Left lung (tissue), 4 donors: ENCODE measurements at regions not wholly inside any gene's neighbourhood (a gene's known extent, or its start where the extent isn't known, plus 50 kb on each side); places are given as distances from the start of the nearest gene placed in this dataset.

Source experiments
- ATAC-seq: fragments of 200-7000 bp; cut with Tn5 transposase; one replicate; pipeline ENCODE4 v1.9.1; 2020; ENCODE audit warnings: moderate library complexity
- DNase-seq, 4 donors: peaks; one replicate each; pipeline ENCODE4 v3.0.0-alpha.2; 2013 to 2020
- H3K27ac ChIP-seq, 2 donors: fragments of 200-600 bp; sonication (generic) in 1 of 2; one replicate each; pipeline versions ENCODE4 v1.5.0 to v1.8.0; 2020 to 2021
- H3K27me3 ChIP-seq, 2 donors: fragments of 200-600 bp; sonication (generic) in 1 of 2; one replicate each; pipeline versions ENCODE4 v1.5.0 to v1.8.0; 2020 to 2021
- H3K36me3 ChIP-seq, 2 donors: fragments of 200-600 bp; sonication (generic) in 1 of 2; one replicate each; pipeline versions ENCODE4 v1.5.0 to v1.8.0; 2020 to 2021
- H3K4me1 ChIP-seq, 2 donors: fragments of 200-600 bp; one replicate each; pipeline ENCODE4 v1.8.0; 2021
- H3K4me3 ChIP-seq, 2 donors: fragments of 200-600 bp; sonication (generic) in 1 of 2; one replicate each; pipeline versions ENCODE4 v1.5.0 to v1.8.0; 2020 to 2021; ENCODE audit warnings: mild to moderate bottlenecking in 1 of 2
- H3K9me3 ChIP-seq, 2 donors: fragments of 200-600 bp; sonication (generic) in 1 of 2; one replicate each; pipeline versions ENCODE4 v1.5.0 to v1.8.0; 2020 to 2021
- CTCF ChIP-seq, 2 donors: fragments of 200-600 bp; sonication (generic) in 1 of 2; IDR thresholded peaks; one replicate each; pipeline versions ENCODE4 v1.5.0 to v1.8.0; 2021; ENCODE audit warnings: antibody characterized with exemption in 2 of 2
- intact Hi-C, 2 donors: fragments of 100-400 bp; cut with DNase I; formaldehyde crosslinking; loops; one replicate each; pipeline versions ENCODE4 v1.11.2 to v1.14.2; 2022
- donor health status: DM: no; HTN: yes; CAD: no.
- donor health status: DM: no; HTN: no; CAD: no.

- H3K4me1 ChIP-seq: no peaks in the 10 kb centered on the region
- no peaks in the 10 kb centered on the region for H3K27me3 ChIP-seq
- DNase-seq: no peak
- ATAC-seq: no peak
- H3K9me3 ChIP-seq: no peaks in the 10 kb centered on the region
- no peak overlapping the region for H3K27ac ChIP-seq
- no peak for TF ChIP-seq CTCF (IDR thresholded peaks at IDR 0.05)
- intact Hi-C loops: no loop called here
- no peaks in the 10 kb centered on the region for H3K36me3 ChIP-seq
- no peak overlapping the region for H3K4me3 ChIP-seq
These were observed 289.9 kb upstream of the COL8A1 start for GRCh38 chr3:99348451-99348850.

GRCh38 chr3:99344216-99344615 lies 294.2 kb upstream of the COL8A1 start:
- DNase-seq: no peak
- no peak overlapping the region for H3K27ac ChIP-seq
- no peaks in the 10 kb centered on the region for H3K4me1 ChIP-seq
- TF ChIP-seq CTCF (IDR thresholded peaks at IDR 0.05): no peak
- intact Hi-C loops: no loop called here
- no peak overlapping the region for H3K4me3 ChIP-seq
- H3K36me3 ChIP-seq: no peaks in the 10 kb centered on the region
- no peaks in the 10 kb centered on the region for H3K27me3 ChIP-seq
- H3K9me3 ChIP-seq: peaks cover 0 to 7% of the 10 kb centered on the region in 2 donors
- no peak for ATAC-seq

GRCh38 chr3:99342383-99342782 lies 296.0 kb upstream of the COL8A1 start:
- no peak for ATAC-seq
- peaks cover 0 to 13% of the 10 kb centered on the region in 2 donors for H3K9me3 ChIP-seq
- no peak for TF ChIP-seq CTCF (IDR thresholded peaks at IDR 0.05)
- no peaks in the 10 kb centered on the region for H3K36me3 ChIP-seq
- no peak for DNase-seq
- no peak overlapping the region for H3K27ac ChIP-seq
- no peaks in the 10 kb centered on the region for H3K4me1 ChIP-seq
- H3K4me3 ChIP-seq: no peak overlapping the region
- H3K27me3 ChIP-seq: no peaks in the 10 kb centered on the region
- intact Hi-C loops: no loop called here

- no peak for DNase-seq
These were observed 299.2 kb upstream of the COL8A1 start for GRCh38 chr3:99339222-99339621.

GRCh38 chr3:99332718-99333117 lies 305.7 kb upstream of the COL8A1 start:
- Histone ChIP-seq H3K36me3 (no peaks in the 10 kb centered on the region), H3K4me3 (no peak overlapping the region), H3K4me1 (no peaks in the 10 kb centered on the region), H3K27me3 (no peaks in the 10 kb centered on the region), H3K27ac (no peak overlapping the region), H3K9me3 (no peaks in the 10 kb centered on the region)
- intact Hi-C loops: no loop called here
- DNase-seq (no peak), ATAC-seq (no peak)
- TF ChIP-seq CTCF (IDR thresholded peaks at IDR 0.05): no peak

More at GRCh38 chr3:99339222-99339621, 299.2 kb upstream of the COL8A1 start:
- ATAC-seq: no peak
- Histone ChIP-seq H3K9me3 (peaks cover 0 to 13% of the 10 kb centered on the region in 2 donors), H3K27me3 (no peaks in the 10 kb centered on the region), H3K4me3 (no peak overlapping the region), H3K4me1 (no peaks in the 10 kb centered on the region), H3K36me3 (no peaks in the 10 kb centered on the region), H3K27ac (no peak overlapping the region)
- intact Hi-C loops: no loop called here
- TF ChIP-seq CTCF (IDR thresholded peaks at IDR 0.05): no peak
